Central memory CD8-positive, alpha-beta T cell (primary cell): ENCODE measurements at regions not wholly inside any gene's neighbourhood (a gene's known extent, or its start where the extent isn't known, plus 50 kb on each side); places are given as distances from the start of the nearest gene placed in this dataset.

Source experiments
- ATAC-seq: fragments of 150-1000 bp; cut with Tn5 transposase; replicated peaks from 2 replicates; pipeline ENCODE4 v1.10.0; 2022; ENCODE audit warnings: mild to moderate bottlenecking, moderate FRiP score, moderate number of reproducible peaks; ENCODE audit not compliant: poor library complexity, severe bottlenecking; ENCODE audit errors: extremely low read depth
- DNase-seq, 2 donors: peaks; one replicate each; pipeline ENCODE4 v3.0.0; 2021; ENCODE audit warnings: low spot score in 2 of 2
- H3K27ac Mint-ChIP-seq: one replicate; pipeline ENCODE4 v1.8.0; 2022; ENCODE audit warnings: low read depth, mild to moderate bottlenecking, moderate library complexity, mixed read lengths
- H3K27me3 Mint-ChIP-seq: one replicate; pipeline ENCODE4 v1.8.0; 2022; ENCODE audit warnings: mixed read lengths
- H3K36me3 Mint-ChIP-seq: one replicate; pipeline ENCODE4 v1.8.0; 2022; ENCODE audit warnings: mild to moderate bottlenecking, moderate library complexity, mixed read lengths; ENCODE audit not compliant: insufficient read depth
- H3K4me1 Mint-ChIP-seq: one replicate; pipeline ENCODE4 v1.8.0; 2022; ENCODE audit warnings: mixed read lengths
- H3K4me3 Mint-ChIP-seq: one replicate; pipeline ENCODE4 v1.8.0; 2022; ENCODE audit warnings: mild to moderate bottlenecking, moderate library complexity, mixed read lengths
- H3K9me3 Mint-ChIP-seq: one replicate; pipeline ENCODE4 v1.8.0; 2022; ENCODE audit warnings: mixed read lengths

- ATAC-seq = no peak
- Mint-ChIP-seq H3K4me1 (no peaks in the 10 kb centered on the region), H3K4me3 (no peak overlapping the region), H3K27me3 (peaks cover 40% of the 10 kb centered on the region), H3K9me3 (no peaks in the 10 kb centered on the region), H3K27ac (no peak overlapping the region), H3K36me3 (no peaks in the 10 kb centered on the region)
- DNase-seq = no peak
Observed at GRCh38 chr2:128562471-128563347, 244.0 kb upstream of the HS6ST1 start.

GRCh38 chr2:128563348-128563687 is 244.7 kb upstream of the HS6ST1 start:
- DNase-seq (no peak), ATAC-seq (no peak)
- no peaks in the 10 kb centered on the region for H3K36me3 Mint-ChIP-seq
- H3K4me3 Mint-ChIP-seq = no peak overlapping the region
- peaks cover 40% of the 10 kb centered on the region for H3K27me3 Mint-ChIP-seq
- no peaks in the 10 kb centered on the region for H3K4me1 Mint-ChIP-seq
- no peaks in the 10 kb centered on the region for H3K9me3 Mint-ChIP-seq
- no peak overlapping the region for H3K27ac Mint-ChIP-seq

- Mint-ChIP-seq H3K9me3 (no peaks in the 10 kb centered on the region), H3K4me3 (no peak overlapping the region), H3K36me3 (no peaks in the 10 kb centered on the region), H3K27me3 (peaks cover 35% of the 10 kb centered on the region), H3K27ac (no peak overlapping the region), H3K4me1 (no peaks in the 10 kb centered on the region)
- DNase-seq = no peak
- ATAC-seq = no peak
Observed at GRCh38 chr2:128564131-128564530, 245.5 kb upstream of the HS6ST1 start.

- Mint-ChIP-seq H3K9me3 (no peaks in the 10 kb centered on the region), H3K27ac (no peak overlapping the region), H3K36me3 (no peaks in the 10 kb centered on the region), H3K4me1 (no peaks in the 10 kb centered on the region), H3K27me3 (peaks cover 31% of the 10 kb centered on the region), H3K4me3 (no peak overlapping the region)
- ATAC-seq (no peak), DNase-seq (no peak)
Observed at GRCh38 chr2:128564551-128564950, 245.9 kb upstream of the HS6ST1 start.

GRCh38 chr2:128565441-128565840 is 246.8 kb upstream of the HS6ST1 start:
- Mint-ChIP-seq H3K4me3 (no peak overlapping the region), H3K27ac (no peak overlapping the region), H3K9me3 (no peaks in the 10 kb centered on the region), H3K27me3 (peaks cover 22% of the 10 kb centered on the region), H3K4me1 (no peaks in the 10 kb centered on the region), H3K36me3 (no peaks in the 10 kb centered on the region)
- DNase-seq (no peak), ATAC-seq (no peak)

GRCh38 chr2:128566671-128567070 is 248.0 kb upstream of the HS6ST1 start:
- ATAC-seq (no peak), DNase-seq (no peak)
- Mint-ChIP-seq H3K27me3 (peaks cover 9% of the 10 kb centered on the region), H3K27ac (no peak overlapping the region), H3K4me1 (no peaks in the 10 kb centered on the region), H3K36me3 (no peaks in the 10 kb centered on the region), H3K4me3 (no peak overlapping the region), H3K9me3 (no peaks in the 10 kb centered on the region)

- DNase-seq = no peak
- no peaks in the 10 kb centered on the region for H3K4me1 Mint-ChIP-seq
- H3K27me3 Mint-ChIP-seq = peaks cover 14% of the 10 kb centered on the region
- H3K4me3 Mint-ChIP-seq = no peak overlapping the region
- no peaks in the 10 kb centered on the region for H3K9me3 Mint-ChIP-seq
- no peaks in the 10 kb centered on the region for H3K36me3 Mint-ChIP-seq
- H3K27ac Mint-ChIP-seq = no peak overlapping the region
- ATAC-seq = no peak
Observed at GRCh38 chr2:128568106-128568505, 249.4 kb upstream of the HS6ST1 start.

GRCh38 chr2:128573116-128573515 is 254.4 kb upstream of the HS6ST1 start:
- Mint-ChIP-seq H3K4me3 (no peak overlapping the region), H3K4me1 (no peaks in the 10 kb centered on the region), H3K36me3 (no peaks in the 10 kb centered on the region), H3K27ac (no peak overlapping the region), H3K9me3 (no peaks in the 10 kb centered on the region), H3K27me3 (peaks cover 24% of the 10 kb centered on the region)
- no peak for DNase-seq
- ATAC-seq = no peak

- Mint-ChIP-seq H3K36me3 (no peaks in the 10 kb centered on the region), H3K27ac (no peak overlapping the region), H3K27me3 (peaks cover 23% of the 10 kb centered on the region), H3K9me3 (no peaks in the 10 kb centered on the region), H3K4me1 (no peaks in the 10 kb centered on the region), H3K4me3 (no peak overlapping the region)
- ATAC-seq = no peak
- no peak for DNase-seq
Observed at GRCh38 chr2:128573531-128573930, 254.9 kb upstream of the HS6ST1 start.

- Mint-ChIP-seq H3K4me1 (no peaks in the 10 kb centered on the region), H3K36me3 (peaks cover 1% of the 10 kb centered on the region), H3K9me3 (no peaks in the 10 kb centered on the region), H3K27ac (no peak overlapping the region), H3K4me3 (no peak overlapping the region), H3K27me3 (peaks cover 30% of the 10 kb centered on the region)
- no peak for ATAC-seq
- no peak for DNase-seq
Observed at GRCh38 chr2:128577141-128577930, 258.7 kb upstream of the HS6ST1 start.

- Mint-ChIP-seq H3K9me3 (no peaks in the 10 kb centered on the region), H3K36me3 (peaks cover 1% of the 10 kb centered on the region), H3K4me1 (no peaks in the 10 kb centered on the region), H3K4me3 (no peak overlapping the region), H3K27me3 (peaks cover 18% of the 10 kb centered on the region), H3K27ac (no peak overlapping the region)
- ATAC-seq (no peak), DNase-seq (no peak)
Observed at GRCh38 chr2:128578406-128579390, 260.0 kb upstream of the HS6ST1 start.

- no peaks in the 10 kb centered on the region for H3K9me3 Mint-ChIP-seq
- peaks cover 11% of the 10 kb centered on the region for H3K27me3 Mint-ChIP-seq
- DNase-seq (no peak), ATAC-seq (no peak)
- no peak overlapping the region for H3K27ac Mint-ChIP-seq
- no peaks in the 10 kb centered on the region for H3K4me1 Mint-ChIP-seq
- H3K36me3 Mint-ChIP-seq = peaks cover 1% of the 10 kb centered on the region
- no peak overlapping the region for H3K4me3 Mint-ChIP-seq
Observed at GRCh38 chr2:128579825-128580224, 261.2 kb upstream of the HS6ST1 start.
